ENCODE measurements at regions not wholly inside any gene's neighbourhood (a gene's known extent, or its start where the extent isn't known, plus 50 kb on each side); places are given as distances from the start of the nearest gene placed in this dataset.

- POLR2A ChIA-PET: no interaction called here
- TF ChIP-seq MAX (IDR thresholded peaks at IDR 0.05) (no peak), REST (IDR thresholded peaks at IDR 0.05; ENCODE audit: low read depth) (no peak), CBX3 (IDR thresholded peaks at IDR 0.05; ENCODE audit: low read depth) (no peak), RAD21 (IDR thresholded peaks at IDR 0.05; ENCODE audit: low read depth) (no peak)
These were observed 890.0 kb upstream of the DDX18 start for GRCh38 chr2:116924509-116924908.

GRCh38 chr2:116935097-116935814 lies 879.2 kb upstream of the DDX18 start:
- intact Hi-C loops (cut with micrococcal nuclease): no loop called here
- CTCF ChIA-PET: no interaction called here
- BruUV-seq (replicated peaks): no TSS peak
- POLR2A ChIA-PET: no interaction called here
- ATAC-seq: no peak
- Histone ChIP-seq H2AFZ (ENCODE audit: low read depth, low read length, poor library complexity, severe bottlenecking) (no peak overlapping the region), H4K20me1 (ENCODE audit: insufficient read depth) (no peaks in the 10 kb centered on the region), H3K4me3 (replicated peaks in 1 of 2; ENCODE audit: low read depth in 1 of 2, low read length in 2 of 2) (no peak overlapping the region), H3K9me3 (ENCODE audit: control insufficient read depth in 1 of 2, insufficient read depth in 1 of 2, low read depth in 1 of 2, low read length in 2 of 2) (peaks cover 9 to 17% of the 10 kb centered on the region in 2 experiments; a peak in 2 of 4 replicates), H3K36me3 (ENCODE audit: control insufficient read depth in 1 of 2, insufficient read depth in 2 of 2, low read length in 2 of 2) (no peaks in the 10 kb centered on the region), H3K4me2 (ENCODE audit: low read length) (no peak overlapping the region), H3K79me2 (ENCODE audit: insufficient read depth, low read length) (no peaks in the 10 kb centered on the region), H3K9me2 (ENCODE audit: insufficient read depth) (no peaks in the 10 kb centered on the region), H3K27me3 (ENCODE audit: insufficient read depth, low read length) (no peaks in the 10 kb centered on the region), H3K4me1 (ENCODE audit: control insufficient read depth in 1 of 2, insufficient read depth in 2 of 2, low read length in 2 of 2) (no peaks in the 10 kb centered on the region), H3K9ac (ENCODE audit: low read length) (no peak overlapping the region), H3K27ac (ENCODE audit: low read depth, low read length) (no peak overlapping the region)
- DNase-seq (ENCODE audit: low read depth, low spot score): no peak
- RAD21 ChIA-PET (ENCODE audit: low non-redundant PET in 1 of 2, low total read pairs in 2 of 2, uncharacterized antibody in 2 of 2, unreplicated experiment in 2 of 2): no interaction called here
- no peak for TF ChIP-seq EZH2 (IDR thresholded peaks at IDR 0.05)
- TF ChIP-seq YY1 (IDR thresholded peaks at IDR 0.05; ENCODE audit: extremely low read depth, insufficient replicate concordance, low read depth, low read length): no peak
- no peak for TF ChIP-seq EZH2phosphoT487 (IDR thresholded peaks at IDR 0.05; ENCODE audit: borderline replicate concordance)
- TF ChIP-seq JUND (IDR thresholded peaks at IDR 0.05): no peak
- TF ChIP-seq POLR2AphosphoS5 (IDR thresholded peaks at IDR 0.05; ENCODE audit: low read depth, low read length): no peak
- TF ChIP-seq SRF (IDR thresholded peaks at IDR 0.05; ENCODE audit: low read depth): no peak
- no peak for TF ChIP-seq SP1 (IDR thresholded peaks at IDR 0.05; ENCODE audit: low read depth)
- no peak for TF ChIP-seq MAX (IDR thresholded peaks at IDR 0.05)
- no peak for TF ChIP-seq CBX3 (IDR thresholded peaks at IDR 0.05; ENCODE audit: low read depth)
- no peak for TF ChIP-seq ZFX (IDR thresholded peaks at IDR 0.05)
- no peak for TF ChIP-seq FOSL1 (IDR thresholded peaks at IDR 0.05; ENCODE audit: low read depth)
- TF ChIP-seq POLR2A (IDR thresholded peaks at IDR 0.05; ENCODE audit: borderline replicate concordance, extremely low read depth, insufficient read depth, insufficient read length): no peak
- no peak for TF ChIP-seq CTCF (IDR thresholded peaks at IDR 0.05 in 2 of 3, conservative IDR thresholded peaks at IDR 0.05 in 1 of 3; ENCODE audit: borderline replicate concordance in 1 of 3, insufficient read depth in 1 of 3, low read depth in 2 of 3, low read length in 2 of 3)

More at GRCh38 chr2:116924509-116924908, 890.0 kb upstream of the DDX18 start:
- ATAC-seq (no peak), DNase-seq (ENCODE audit: low read depth, low spot score) (no peak)
- H2AFZ ChIP-seq (ENCODE audit: low read depth, low read length, poor library complexity, severe bottlenecking): no peak overlapping the region
- no peaks in the 10 kb centered on the region for H3K79me2 ChIP-seq (ENCODE audit: insufficient read depth, low read length)
- peaks cover 20 to 24% of the 10 kb centered on the region in 2 experiments; a peak in 2 of 4 replicates for H3K9me3 ChIP-seq (ENCODE audit: control insufficient read depth in 1 of 2, insufficient read depth in 1 of 2, low read depth in 1 of 2, low read length in 2 of 2)
- RAD21 ChIA-PET (ENCODE audit: low non-redundant PET in 1 of 2, low total read pairs in 2 of 2, uncharacterized antibody in 2 of 2, unreplicated experiment in 2 of 2): no interaction called here
- no peaks in the 10 kb centered on the region for H3K36me3 ChIP-seq (ENCODE audit: control insufficient read depth in 1 of 2, insufficient read depth in 2 of 2, low read length in 2 of 2)
- no peak overlapping the region for H3K27ac ChIP-seq (ENCODE audit: low read depth, low read length)
- no peaks in the 10 kb centered on the region for H3K27me3 ChIP-seq (ENCODE audit: insufficient read depth, low read length)
- no peak overlapping the region for H3K4me3 ChIP-seq (replicated peaks in 1 of 2; ENCODE audit: low read depth in 1 of 2, low read length in 2 of 2)
- H4K20me1 ChIP-seq (ENCODE audit: insufficient read depth): no peaks in the 10 kb centered on the region
- intact Hi-C loops (cut with micrococcal nuclease): no loop called here
- H3K9me2 ChIP-seq (ENCODE audit: insufficient read depth): no peaks in the 10 kb centered on the region
- BruUV-seq (replicated peaks): no TSS peak
- no peak overlapping the region for H3K4me2 ChIP-seq (ENCODE audit: low read length)
- H3K9ac ChIP-seq (ENCODE audit: low read length): no peak overlapping the region
- CTCF ChIA-PET: no interaction called here
- no peaks in the 10 kb centered on the region for H3K4me1 ChIP-seq (ENCODE audit: control insufficient read depth in 1 of 2, insufficient read depth in 2 of 2, low read length in 2 of 2)
